ENCODE measurements at regions not wholly inside any gene's neighbourhood (a gene's known extent, or its start where the extent isn't known, plus 50 kb on each side); places are given as distances from the start of the nearest gene placed in this dataset.

- no peak for DNase-seq (ENCODE audit: low read depth)
- H3K27me3 ChIP-seq (ENCODE audit: control insufficient read depth, insufficient read depth, low read length), result no peaks in the 10 kb centered on the region
- ChIA-PET POLR2A (no interaction called here), CTCF (interaction anchor here (1.5 kb wide), 1 partner anchor 56 kb away, joined by 3 read pairs; no protein-coding TSS in a partner anchor)
- H3K36me3 ChIP-seq (ENCODE audit: control insufficient read depth, insufficient read depth, low read length), result no peaks in the 10 kb centered on the region
- no peak for TF ChIP-seq CTCF (IDR thresholded peaks at IDR 0.05; ENCODE audit: insufficient read depth, low read depth, low read length)
- no peak overlapping the region for H3K4me3 ChIP-seq (ENCODE audit: low read depth, low read length)
Observed at GRCh38 chr9:88691091-88691490, 156.1 kb downstream of the NXNL2 start.

GRCh38 chr9:88691811-88692210 is 156.8 kb downstream of the NXNL2 start:
- Histone ChIP-seq H3K36me3 (ENCODE audit: control insufficient read depth, insufficient read depth, low read length) (no peaks in the 10 kb centered on the region), H3K4me3 (ENCODE audit: low read depth, low read length) (no peak overlapping the region), H3K27me3 (ENCODE audit: control insufficient read depth, insufficient read depth, low read length) (no peaks in the 10 kb centered on the region)
- ChIA-PET CTCF (no interaction called here), POLR2A (no interaction called here)
- no peak for DNase-seq (ENCODE audit: low read depth)
- TF ChIP-seq CTCF (IDR thresholded peaks at IDR 0.05; ENCODE audit: insufficient read depth, low read depth, low read length), result no peak

- DNase-seq (ENCODE audit: low read depth), result no peak
- TF ChIP-seq CTCF (IDR thresholded peaks at IDR 0.05; ENCODE audit: insufficient read depth, low read depth, low read length), result no peak
- ChIA-PET POLR2A (no interaction called here), CTCF (no interaction called here)
- Histone ChIP-seq H3K4me3 (ENCODE audit: low read depth, low read length) (no peak overlapping the region), H3K27me3 (ENCODE audit: control insufficient read depth, insufficient read depth, low read length) (no peaks in the 10 kb centered on the region), H3K36me3 (ENCODE audit: control insufficient read depth, insufficient read depth, low read length) (no peaks in the 10 kb centered on the region)
Observed at GRCh38 chr9:88692827-88693226, 157.8 kb downstream of the NXNL2 start.

GRCh38 chr9:88694625-88695024 is 159.6 kb downstream of the NXNL2 start:
- CTCF ChIA-PET, result no interaction called here
- no peak for TF ChIP-seq CTCF (IDR thresholded peaks at IDR 0.05; ENCODE audit: insufficient read depth, low read depth, low read length)
- Histone ChIP-seq H3K4me3 (ENCODE audit: low read depth, low read length) (no peak overlapping the region), H3K36me3 (ENCODE audit: control insufficient read depth, insufficient read depth, low read length) (no peaks in the 10 kb centered on the region), H3K27me3 (ENCODE audit: control insufficient read depth, insufficient read depth, low read length) (no peaks in the 10 kb centered on the region)
- POLR2A ChIA-PET, result no interaction called here
- DNase-seq (ENCODE audit: low read depth), result peak; percentile 31

GRCh38 chr9:88696501-88696900 is 161.5 kb downstream of the NXNL2 start:
- no peak for TF ChIP-seq CTCF (IDR thresholded peaks at IDR 0.05; ENCODE audit: insufficient read depth, low read depth, low read length)
- ChIA-PET CTCF (no interaction called here), POLR2A (no interaction called here)
- no peaks in the 10 kb centered on the region for H3K36me3 ChIP-seq (ENCODE audit: control insufficient read depth, insufficient read depth, low read length)
- no peaks in the 10 kb centered on the region for H3K27me3 ChIP-seq (ENCODE audit: control insufficient read depth, insufficient read depth, low read length)
- DNase-seq (ENCODE audit: low read depth), result no peak
- H3K4me3 ChIP-seq (ENCODE audit: low read depth, low read length), result no peak overlapping the region

Data from BJ (cell line).